HepG2 (cell line): ENCODE measurements at regions not wholly inside any gene's neighbourhood (a gene's known extent, or its start where the extent isn't known, plus 50 kb on each side); places are given as distances from the start of the nearest gene placed in this dataset.

Experiments used
- ATAC-seq: fragments of 200-7000 bp; cut with Tn5 transposase; 3 replicates; pipeline ENCODE4 v1.9.1; 2020; ENCODE audit warnings: mild to moderate bottlenecking, moderate library complexity
- BruUV-seq: library from RNA; stranded (reverse); fragments of 400-500 nt; replicated peaks from 2 replicates; lab custom pipeline; 2021; lab: Mats Ljungman, UMichigan
- CTCF ChIA-PET: fragments of 300-600 bp; formaldehyde crosslinking; extraction: SDS; loops from one replicate; lab custom pipeline; 2021; ENCODE audit warnings: low total read pairs, inconsistent platforms, low intra/inter-chr PET ratio; lab: Yijun Ruan, JAX
- POLR2A ChIA-PET: fragments of 350-600 bp; sonication (Branson Sonifier 250); formaldehyde crosslinking; loops from one replicate; lab custom pipeline; 2020; ENCODE audit warnings: antibody characterized with exemption, inconsistent platforms; lab: Yijun Ruan, JAX
- DNase-seq: peaks from one replicate; pipeline ENCODE4 v3.0.0-alpha.2; 2015; ENCODE audit warnings: low spot score
- FAIRE-seq: peaks from 3 replicates; lab custom pipeline; 2011; peaks lifted over from hg19 to GRCh38; lab: Jason Lieb, UNC
- H2AFZ ChIP-seq: one replicate; pipeline ENCODE4 v1.6.1; 2011; ENCODE audit warnings: low read length, inconsistent platforms
- H3K27ac ChIP-seq: fragments of 300-600 bp; 3 replicates; pipeline ENCODE4 v1.8.0; 2011; ENCODE audit warnings: mixed run types, mild to moderate bottlenecking, mixed read lengths, low read length, inconsistent platforms; ENCODE audit not compliant: insufficient read depth; ENCODE audit errors: extremely low read length
- H3K27me3 ChIP-seq, 2 experiments: fragments of 200-600 bp in 1 of 2; 2 replicates in 1 of 2; 3 replicates in 1 of 2; pipeline versions ENCODE4 v1.6.0 to v1.8.0; 2011; ENCODE audit warnings: low read length in 2 of 2, mild to moderate bottlenecking in 2 of 2, moderate library complexity in 2 of 2, inconsistent platforms in 1 of 2; ENCODE audit not compliant: insufficient read depth in 2 of 2, control insufficient read depth in 1 of 2
- H3K36me3 ChIP-seq, 2 experiments: fragments of 200-600 bp in 1 of 2; replicated peaks in 1 of 2; 2 replicates in 1 of 2; 3 replicates in 1 of 2; pipeline versions ENCODE4 v1.5.1 to v1.8.0; 2011; ENCODE audit warnings: low read length in 2 of 2, inconsistent platforms in 1 of 2; ENCODE audit not compliant: insufficient read depth in 2 of 2, control insufficient read depth in 1 of 2
- H3K4me1 ChIP-seq: 2 replicates; pipeline ENCODE4 v1.5.1; 2012; ENCODE audit warnings: low read length, inconsistent platforms; ENCODE audit not compliant: insufficient read depth
- H3K4me2 ChIP-seq: 2 replicates; pipeline ENCODE4 v1.6.0; 2011; ENCODE audit warnings: low read depth, low read length, inconsistent platforms
- H3K4me3 ChIP-seq, 3 experiments: fragments of 200-600 bp in 1 of 3; sonication (generic), shearing (Covaris generic) in 1 of 3; replicated peaks in 1 of 3; 2 replicates each; pipeline ENCODE4 v1.5.1; 2011 to 2016; ENCODE audit warnings: low read length in 3 of 3, inconsistent platforms in 2 of 3, low read depth in 2 of 3, mild to moderate bottlenecking in 2 of 3, control low read depth in 1 of 3, mixed read lengths in 1 of 3; ENCODE audit not compliant: insufficient read depth in 1 of 3
- H3K79me2 ChIP-seq: one replicate; pipeline ENCODE4 v1.6.1; 2011; ENCODE audit warnings: low read length, inconsistent platforms; ENCODE audit not compliant: insufficient read depth
- H3K9ac ChIP-seq: 2 replicates; pipeline ENCODE4 v1.6.0; 2011; ENCODE audit warnings: mild to moderate bottlenecking, low read depth, low read length, inconsistent platforms; ENCODE audit not compliant: insufficient read depth
- H3K9me3 ChIP-seq: 2 replicates; pipeline ENCODE4 v1.5.1; 2012; ENCODE audit warnings: mild to moderate bottlenecking, low read length
- H4K20me1 ChIP-seq: 2 replicates; pipeline ENCODE4 v1.6.0; 2011; ENCODE audit warnings: inconsistent platforms, mild to moderate bottlenecking, low read length, moderate library complexity; ENCODE audit not compliant: insufficient read depth
- KLF12 ChIP-seq: sonication (generic); formaldehyde crosslinking; IDR thresholded peaks from 2 replicates; pipeline ENCODE4 v1.4.0; 2020; ENCODE audit warnings: missing genetic modification reagents, borderline replicate concordance
- MEIS2 ChIP-seq: sonication (generic); formaldehyde crosslinking; IDR thresholded peaks from 2 replicates; pipeline ENCODE4 v1.9.0; 2021; ENCODE audit warnings: mild to moderate bottlenecking, missing genetic modification reagents
- NCOR1 ChIP-seq: fragments of 200-600 bp; sonication (generic); IDR thresholded peaks from 2 replicates; pipeline ENCODE4 v1.7.0; 2017; ENCODE audit warnings: antibody characterized with exemption, low read length, borderline replicate concordance
- NR2F2 ChIP-seq: IDR thresholded peaks from 2 replicates; pipeline ENCODE4 v1.6.1; 2012; ENCODE audit warnings: low read depth, inconsistent platforms, borderline replicate concordance
- NR2F6 ChIP-seq, 2 experiments: IDR thresholded peaks; 2 replicates each; pipeline ENCODE4 v1.6.1; 2016; ENCODE audit warnings: antibody characterized with exemption in 1 of 2, mild to moderate bottlenecking in 1 of 2
- RBFOX2 ChIP-seq: fragments of 200-400 bp; formaldehyde crosslinking; IDR thresholded peaks from 2 replicates; pipeline ENCODE4 v1.6.1; 2017; ENCODE audit warnings: low read depth, mild to moderate bottlenecking, low read length
- RORA ChIP-seq: sonication (generic); formaldehyde crosslinking; IDR thresholded peaks from 2 replicates; pipeline ENCODE4 v1.5.0; 2020; ENCODE audit warnings: mild to moderate bottlenecking, missing genetic modification reagents, moderate library complexity
- SKIL ChIP-seq: sonication (generic); formaldehyde crosslinking; IDR thresholded peaks from 2 replicates; pipeline ENCODE4 v1.8.0; 2022; ENCODE audit warnings: missing genetic modification reagents, mild to moderate bottlenecking, moderate library complexity, borderline replicate concordance
- STAT5B ChIP-seq: sonication (generic); formaldehyde crosslinking; IDR thresholded peaks from 2 replicates; pipeline ENCODE4 v1.4.0; 2020; ENCODE audit warnings: missing genetic modification reagents
- ZNF138 ChIP-seq: sonication (generic); formaldehyde crosslinking; IDR thresholded peaks from 2 replicates; pipeline ENCODE4 v1.5.0; 2020; ENCODE audit warnings: mild to moderate bottlenecking, low read depth, missing genetic modification reagents
- ZNF639 ChIP-seq: conservative IDR thresholded peaks from 2 replicates; pipeline ENCODE4 v1.6.1; 2018; ENCODE audit warnings: missing genetic modification reagents
- WGBS: methylation state at CpG from one replicate; pipeline ENCODE4 v1.1.6; 2017; ENCODE audit warnings: low lambda C conversion rate; 5-methylcytosine and 5-hydroxymethylcytosine counted together
- in situ Hi-C: cut with HindIII; loops from 2 replicates; pipeline ENCODE4 v1.10.0; 2017; ENCODE audit warnings: low pct_unique_long_range_greater_than_20kb; ENCODE audit not compliant: extremely low pct_ligation_motif_present
- intact Hi-C: fragments of 100-400 bp; cut with micrococcal nuclease; formaldehyde crosslinking; loops from one replicate; pipeline ENCODE4 v1.10.0; 2022; ENCODE audit not compliant: unreplicated experiment

DNA sequence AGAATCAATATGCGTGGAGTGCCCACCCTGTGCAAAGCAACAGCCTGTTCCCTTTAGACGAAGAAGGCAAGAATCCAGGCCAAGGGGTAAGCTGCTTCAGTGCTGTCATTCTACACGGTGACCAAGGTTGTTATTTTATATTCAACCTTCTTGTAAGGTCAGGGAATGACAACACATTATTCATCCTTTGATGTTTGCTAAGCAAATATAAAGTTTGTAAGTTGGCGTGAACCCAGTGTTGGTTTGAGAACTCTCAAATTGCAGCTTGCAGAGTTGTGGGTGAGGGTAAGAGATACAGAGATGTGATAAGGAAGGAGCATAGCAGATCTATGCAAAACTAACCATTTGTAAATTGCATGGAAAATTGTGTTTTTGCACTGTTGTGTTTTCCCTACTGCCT is 436.7 kb downstream of the FGF9 start:
- no peak overlapping the region for H3K4me2 ChIP-seq
- no peaks in the 10 kb centered on the region for H4K20me1 ChIP-seq
- peaks cover 10% of the 10 kb centered on the region for H3K4me1 ChIP-seq
- DNase-seq: peak; percentile 32
- TF ChIP-seq ZNF639 (CRISPR knock-in tag) (no peak), NR2F6 (IDR thresholded peaks at IDR 0.05) (peak; percentile 42; the same call in 1 of the 2 replicates), NR2F6 (CRISPR knock-in tag; IDR thresholded peaks at IDR 0.05) (no peak), NR2F2 (0 out of 2 replicates have a peak, but pooled peaks have one; percentile 23), NCOR1 (no peak), KLF12 (CRISPR knock-in tag) (no peak), RORA (no peak)
- BruUV-seq: no TSS peak
- no peaks in the 10 kb centered on the region for H3K9me3 ChIP-seq
- ATAC-seq: peak; percentile 35; the same call in 2 of the 3 replicates
- intact Hi-C loops: no loop called here
- no peak for FAIRE-seq
- no peak overlapping the region for H3K27ac ChIP-seq
- H3K79me2 ChIP-seq: no peaks in the 10 kb centered on the region
- ChIA-PET CTCF (no interaction called here), POLR2A (no interaction called here)
- H3K36me3 ChIP-seq: no peaks in the 10 kb centered on the region
- H3K4me3 ChIP-seq: no peak overlapping the region
- no peaks in the 10 kb centered on the region for H3K27me3 ChIP-seq
- in situ Hi-C loops: no loop called here
- H3K9ac ChIP-seq: no peak overlapping the region
- H2AFZ ChIP-seq: no peak overlapping the region
- 0% methylated on average over 4 of the region's 4 CpGs for WGBS

- TF ChIP-seq SKIL (CRISPR knock-in tag): no peak
- no peak for TF ChIP-seq MEIS2 (CRISPR knock-in tag)
- TF ChIP-seq RBFOX2: no peak
- no peak for TF ChIP-seq ZNF138 (CRISPR knock-in tag)
- TF ChIP-seq STAT5B (CRISPR knock-in tag): no peak
- no peak overlapping the region for H3K4me2 ChIP-seq
- H3K36me3 ChIP-seq: no peaks in the 10 kb centered on the region
- peaks cover 10% of the 10 kb centered on the region for H3K4me1 ChIP-seq
- no peaks in the 10 kb centered on the region for H3K9me3 ChIP-seq
- no peaks in the 10 kb centered on the region for H3K27me3 ChIP-seq
- no peak overlapping the region for H3K27ac ChIP-seq
- no TSS peak for BruUV-seq
- no peaks in the 10 kb centered on the region for H4K20me1 ChIP-seq
- ATAC-seq (no peak), DNase-seq (no peak), FAIRE-seq (no peak)
- WGBS: 24% methylated on average over 3 of the region's 3 CpGs
- no peak overlapping the region for H2AFZ ChIP-seq
- ChIA-PET POLR2A (no interaction called here), CTCF (no interaction called here)
- H3K79me2 ChIP-seq: no peaks in the 10 kb centered on the region
- no peak overlapping the region for H3K9ac ChIP-seq
- H3K4me3 ChIP-seq: no peak overlapping the region
- intact Hi-C loops (no loop called here), in situ Hi-C loops (no loop called here)
Observed at GRCh38 chr13:22108283-22108942, 437.5 kb downstream of the FGF9 start.
